ENCODE measurements at regions not wholly inside any gene's neighbourhood (a gene's known extent, or its start where the extent isn't known, plus 50 kb on each side); places are given as distances from the start of the nearest gene placed in this dataset.
"Not testable (repeated sequence)": the region's sequence is repeated elsewhere in the genome, so short reads cannot be mapped to it uniquely, and the experiment has no call there.

DNA sequence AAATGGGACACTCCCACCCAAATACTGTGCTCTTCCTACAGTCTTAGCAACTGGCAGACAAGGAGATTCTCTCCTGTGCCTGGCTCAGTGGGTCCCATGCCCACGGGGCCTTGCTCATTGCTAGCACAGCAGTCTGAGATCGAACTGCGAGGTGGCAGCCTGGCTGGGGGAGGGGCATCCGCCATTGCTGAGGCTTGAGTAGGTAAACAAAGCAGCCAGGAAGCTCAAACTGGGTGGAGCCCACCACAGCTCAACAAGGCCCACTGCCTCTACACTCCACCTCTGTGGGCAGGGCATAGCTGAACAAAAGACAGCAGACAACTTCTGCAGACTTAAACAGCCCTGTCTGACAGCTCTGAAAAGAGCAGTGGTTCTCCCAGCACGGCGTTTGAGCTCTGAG is 174.8 kb downstream of the COL12A1 start:
- H3K4me3 ChIP-seq (ENCODE audit: low read depth, low read length); POLR2A ChIA-PET; H3K36me3 ChIP-seq (ENCODE audit: control insufficient read depth, insufficient read depth, low read length); H3K27me3 ChIP-seq (ENCODE audit: control insufficient read depth, insufficient read depth, low read length); CTCF ChIA-PET; DNase-seq (ENCODE audit: low read depth): not testable (repeated sequence)

DNA sequence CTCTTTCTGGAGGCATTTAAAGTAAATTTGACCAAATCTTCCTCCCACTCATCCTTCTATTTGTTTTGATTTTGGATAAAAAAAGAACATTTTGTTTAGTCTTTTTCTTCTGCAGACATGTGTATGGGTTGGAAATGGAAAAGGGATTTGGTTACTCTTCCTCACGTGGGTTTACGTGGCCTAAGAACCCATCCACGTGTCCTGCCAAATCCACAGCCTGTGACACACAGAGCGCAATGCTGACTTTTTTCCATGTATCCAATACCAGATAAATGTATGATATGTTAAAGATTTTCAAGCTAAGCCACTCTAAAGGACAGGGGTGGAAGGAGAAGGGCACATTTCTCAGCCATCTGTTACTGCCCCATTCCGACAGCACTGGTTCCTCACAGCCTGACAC is 176.5 kb downstream of the COL12A1 start:
- DNase-seq (ENCODE audit: low read depth) = no peak
- TF ChIP-seq, protein P1, sequence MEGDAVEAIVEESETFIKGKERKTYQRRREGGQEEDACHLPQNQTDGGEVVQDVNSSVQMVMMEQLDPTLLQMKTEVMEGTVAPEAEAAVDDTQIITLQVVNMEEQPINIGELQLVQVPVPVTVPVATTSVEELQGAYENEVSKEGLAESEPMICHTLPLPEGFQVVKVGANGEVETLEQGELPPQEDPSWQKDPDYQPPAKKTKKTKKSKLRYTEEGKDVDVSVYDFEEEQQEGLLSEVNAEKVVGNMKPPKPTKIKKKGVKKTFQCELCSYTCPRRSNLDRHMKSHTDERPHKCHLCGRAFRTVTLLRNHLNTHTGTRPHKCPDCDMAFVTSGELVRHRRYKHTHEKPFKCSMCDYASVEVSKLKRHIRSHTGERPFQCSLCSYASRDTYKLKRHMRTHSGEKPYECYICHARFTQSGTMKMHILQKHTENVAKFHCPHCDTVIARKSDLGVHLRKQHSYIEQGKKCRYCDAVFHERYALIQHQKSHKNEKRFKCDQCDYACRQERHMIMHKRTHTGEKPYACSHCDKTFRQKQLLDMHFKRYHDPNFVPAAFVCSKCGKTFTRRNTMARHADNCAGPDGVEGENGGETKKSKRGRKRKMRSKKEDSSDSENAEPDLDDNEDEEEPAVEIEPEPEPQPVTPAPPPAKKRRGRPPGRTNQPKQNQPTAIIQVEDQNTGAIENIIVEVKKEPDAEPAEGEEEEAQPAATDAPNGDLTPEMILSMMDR (IDR thresholded peaks at IDR 0.05; ENCODE audit: insufficient read depth, low read depth, low read length) = no peak
- Histone ChIP-seq H3K27me3 (ENCODE audit: control insufficient read depth, insufficient read depth, low read length) (no peaks in the 10 kb centered on the region), H3K4me3 (ENCODE audit: low read depth, low read length) (no peak overlapping the region), H3K36me3 (ENCODE audit: control insufficient read depth, insufficient read depth, low read length) (no peaks in the 10 kb centered on the region)
- POLR2A ChIA-PET = no interaction called here
- CTCF ChIA-PET = no interaction called here

DNA sequence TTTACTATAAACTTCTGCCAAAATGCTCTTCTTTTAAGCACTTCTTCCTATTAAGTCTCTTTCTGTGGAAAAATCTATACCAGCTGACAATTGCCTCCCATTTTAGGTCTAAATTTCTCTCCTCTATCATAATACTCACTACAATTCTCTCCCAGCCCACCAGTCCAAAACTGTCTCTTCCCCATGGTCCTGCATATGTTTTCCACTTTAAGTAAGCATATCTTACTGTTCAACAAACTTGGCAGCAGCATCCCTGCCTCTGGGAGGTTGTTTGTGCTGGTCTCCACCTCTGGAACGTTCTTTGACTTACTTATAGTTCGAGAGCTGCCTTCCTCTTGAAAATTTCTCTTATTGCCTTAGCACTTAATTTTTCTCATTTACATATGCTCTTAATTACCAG is 180.5 kb downstream of the COL12A1 start:
- Histone ChIP-seq H3K4me3 (ENCODE audit: low read depth, low read length) (no peak overlapping the region), H3K27me3 (ENCODE audit: control insufficient read depth, insufficient read depth, low read length) (no peaks in the 10 kb centered on the region), H3K36me3 (ENCODE audit: control insufficient read depth, insufficient read depth, low read length) (no peaks in the 10 kb centered on the region)
- ChIA-PET CTCF (interaction anchor here (0.7 to 0.9 kb wide), 2 partner anchors 11 to 174 kb away, joined by 3 to 4 read pairs; no protein-coding TSS in a partner anchor), POLR2A (no interaction called here)
- DNase-seq (ENCODE audit: low read depth) = no peak
- TF ChIP-seq, protein P1 (IDR thresholded peaks at IDR 0.05; ENCODE audit: insufficient read depth, low read depth, low read length) = no peak

DNA sequence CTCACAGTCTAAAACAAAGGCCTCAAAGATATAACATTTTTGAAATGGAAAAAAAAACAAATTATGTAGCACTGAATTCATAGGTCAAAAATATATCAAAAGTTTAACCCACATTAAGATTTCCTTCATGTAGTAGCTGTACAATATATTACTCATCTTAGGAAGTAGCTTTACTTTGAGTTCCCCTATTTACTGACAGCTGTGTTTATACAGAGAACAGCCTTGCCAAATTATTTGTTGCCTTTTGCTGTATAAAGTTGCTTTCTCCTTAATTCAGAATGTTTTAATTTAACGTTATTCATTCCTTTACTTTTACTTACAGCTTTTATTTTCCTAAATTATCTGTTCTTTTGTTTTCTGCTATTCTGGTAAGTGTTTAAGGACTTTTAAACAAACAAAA is 181.0 kb downstream of the COL12A1 start:
- Histone ChIP-seq H3K36me3 (ENCODE audit: control insufficient read depth, insufficient read depth, low read length) (no peaks in the 10 kb centered on the region), H3K27me3 (ENCODE audit: control insufficient read depth, insufficient read depth, low read length) (no peaks in the 10 kb centered on the region), H3K4me3 (ENCODE audit: low read depth, low read length) (no peak overlapping the region)
- ChIA-PET POLR2A (no interaction called here), CTCF (interaction anchor here (0.7 to 0.9 kb wide), 2 partner anchors 12 to 173 kb away, joined by 3 to 4 read pairs; no protein-coding TSS in a partner anchor)
- DNase-seq (ENCODE audit: low read depth) = no peak
- TF ChIP-seq, protein P1 (IDR thresholded peaks at IDR 0.05; ENCODE audit: insufficient read depth, low read depth, low read length) = no peak

DNA sequence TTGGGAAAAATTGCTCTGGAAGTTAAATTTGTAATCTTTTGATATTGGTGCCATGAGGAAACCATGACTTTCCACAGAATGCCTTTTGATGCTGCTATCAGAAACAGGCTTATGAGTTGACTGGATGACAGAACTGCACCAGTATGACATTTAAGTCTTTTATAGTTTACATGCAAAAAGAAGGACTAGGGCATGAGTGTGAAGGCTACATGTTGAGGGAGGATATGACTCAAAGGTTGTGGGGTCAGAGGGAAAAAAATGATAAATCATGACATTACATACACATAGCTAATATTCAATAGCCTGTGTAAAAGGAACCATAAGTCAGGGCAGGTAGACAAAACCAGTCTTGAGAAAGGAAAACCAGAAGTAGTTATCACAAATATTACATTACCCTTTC is 182.2 kb downstream of the COL12A1 start:
- no peak for DNase-seq (ENCODE audit: low read depth)
- ChIA-PET CTCF (interaction anchor here (0.6 kb wide), 1 partner anchor 565 kb away, joined by 3 read pairs; no protein-coding TSS in a partner anchor), POLR2A (no interaction called here)
- TF ChIP-seq, protein P1 (IDR thresholded peaks at IDR 0.05; ENCODE audit: insufficient read depth, low read depth, low read length) = no peak
- no peaks in the 10 kb centered on the region for H3K36me3 ChIP-seq (ENCODE audit: control insufficient read depth, insufficient read depth, low read length)
- no peaks in the 10 kb centered on the region for H3K27me3 ChIP-seq (ENCODE audit: control insufficient read depth, insufficient read depth, low read length)
- H3K4me3 ChIP-seq (ENCODE audit: low read depth, low read length) = no peak overlapping the region

DNA sequence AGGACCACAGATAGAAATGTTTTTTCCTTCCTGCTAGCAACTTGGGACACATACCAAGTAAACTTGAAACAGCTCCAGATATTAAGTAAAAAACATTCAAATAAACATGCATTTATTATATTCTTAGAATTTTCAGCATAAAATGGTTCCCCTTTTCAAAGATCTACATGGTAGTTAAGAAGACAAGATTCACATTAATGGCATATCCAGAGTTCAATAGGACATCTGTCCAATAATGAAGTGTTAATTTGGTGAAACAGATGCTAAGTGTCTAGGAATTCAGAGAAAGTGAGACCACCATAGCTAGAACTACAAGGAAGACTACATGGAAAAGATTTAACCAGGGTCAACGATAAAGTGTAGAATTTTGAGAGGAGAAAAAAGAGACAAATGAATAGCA is 184.9 kb downstream of the COL12A1 start:
- Histone ChIP-seq H3K36me3 (ENCODE audit: control insufficient read depth, insufficient read depth, low read length) (no peaks in the 10 kb centered on the region), H3K4me3 (ENCODE audit: low read depth, low read length) (no peak overlapping the region), H3K27me3 (ENCODE audit: control insufficient read depth, insufficient read depth, low read length) (no peaks in the 10 kb centered on the region)
- POLR2A ChIA-PET = no interaction called here
- DNase-seq (ENCODE audit: low read depth) = no peak
- CTCF ChIA-PET = no interaction called here
- TF ChIP-seq, protein P1 (IDR thresholded peaks at IDR 0.05; ENCODE audit: insufficient read depth, low read depth, low read length) = no peak

Measured in BJ (cell line).